ENCODE measurements at regions not wholly inside any gene's neighbourhood (a gene's known extent, or its start where the extent isn't known, plus 50 kb on each side); places are given as distances from the start of the nearest gene placed in this dataset.
A peak's percentile ranks its signal among the peaks of the same experiment; 100 is the strongest.

- no peak overlapping the region for H3K27ac Mint-ChIP-seq
- Histone ChIP-seq H3K9ac (ENCODE audit: extremely low read depth, low read length, poor library complexity, severe bottlenecking) (no peak overlapping the region), H3K27me3 (ENCODE audit: control insufficient read depth, insufficient read depth, low read length, poor library complexity, severe bottlenecking) (no peaks in the 10 kb centered on the region), H3K4me3 (ENCODE audit: low read length) (no peak overlapping the region), H3K4me1 (ENCODE audit: control insufficient read depth, insufficient read depth, low read length) (no peaks in the 10 kb centered on the region), H3K36me3 (ENCODE audit: control insufficient read depth, insufficient read depth, low read length) (no peaks in the 10 kb centered on the region), H3K27ac (ENCODE audit: low read depth, low read length) (no peak overlapping the region), H3K9me3 (ENCODE audit: control insufficient read depth, low read length) (no peaks in the 10 kb centered on the region)
- H3K4me1 Mint-ChIP-seq: no peaks in the 10 kb centered on the region
- H3K27me3 Mint-ChIP-seq (ENCODE audit: insufficient read depth): no peaks in the 10 kb centered on the region
- no peak for TF ChIP-seq CTCF (conservative IDR thresholded peaks at IDR 0.05)
- no peak for DNase-seq
- no peak overlapping the region for H3K4me3 Mint-ChIP-seq
- 61 to 79% methylated on average over 3 of the region's 3 CpGs for WGBS, 2 experiments (ENCODE audit: insufficient coverage in 1 of 2, insufficient read length in 1 of 2)
- H3K36me3 Mint-ChIP-seq (ENCODE audit: low read depth): no peaks in the 10 kb centered on the region
- peaks cover 1% of the 10 kb centered on the region for H3K9me3 Mint-ChIP-seq
Observed at GRCh38 chr9:88259001-88259400, 120.7 kb upstream of the SPATA31C2 start.

- TF ChIP-seq CTCF (conservative IDR thresholded peaks at IDR 0.05): no peak
- Histone ChIP-seq H3K4me1 (ENCODE audit: control insufficient read depth, insufficient read depth, low read length) (no peaks in the 10 kb centered on the region), H3K4me3 (ENCODE audit: low read length) (no peak overlapping the region), H3K9me3 (ENCODE audit: control insufficient read depth, low read length) (peaks cover 1% of the 10 kb centered on the region), H3K9ac (ENCODE audit: extremely low read depth, low read length, poor library complexity, severe bottlenecking) (no peak overlapping the region), H3K27me3 (ENCODE audit: control insufficient read depth, insufficient read depth, low read length, poor library complexity, severe bottlenecking) (no peaks in the 10 kb centered on the region), H3K27ac (ENCODE audit: low read depth, low read length) (peak overlapping the region; percentile 37), H3K36me3 (ENCODE audit: control insufficient read depth, insufficient read depth, low read length) (no peaks in the 10 kb centered on the region)
- 71 to 88% methylated on average over 9 to 11 of the region's 12 CpGs for WGBS, 2 experiments (ENCODE audit: insufficient coverage in 1 of 2, insufficient read length in 1 of 2)
- H3K27ac Mint-ChIP-seq: no peak overlapping the region
- H3K36me3 Mint-ChIP-seq (ENCODE audit: low read depth): no peaks in the 10 kb centered on the region
- H3K4me3 Mint-ChIP-seq: no peak overlapping the region
- no peaks in the 10 kb centered on the region for H3K27me3 Mint-ChIP-seq (ENCODE audit: insufficient read depth)
- H3K9me3 Mint-ChIP-seq: peaks cover 5% of the 10 kb centered on the region
- DNase-seq: no peak
- H3K4me1 Mint-ChIP-seq: no peaks in the 10 kb centered on the region
Observed at GRCh38 chr9:88258601-88259000, 120.3 kb upstream of the SPATA31C2 start.

GRCh38 chr9:88258024-88258423 is 119.7 kb upstream of the SPATA31C2 start:
- Histone ChIP-seq H3K36me3 (ENCODE audit: control insufficient read depth, insufficient read depth, low read length) (no peaks in the 10 kb centered on the region), H3K27me3 (ENCODE audit: control insufficient read depth, insufficient read depth, low read length, poor library complexity, severe bottlenecking) (no peaks in the 10 kb centered on the region), H3K4me3 (ENCODE audit: low read length) (no peak overlapping the region), H3K9ac (ENCODE audit: extremely low read depth, low read length, poor library complexity, severe bottlenecking) (no peak overlapping the region), H3K9me3 (ENCODE audit: control insufficient read depth, low read length) (peaks cover 7% of the 10 kb centered on the region), H3K4me1 (ENCODE audit: control insufficient read depth, insufficient read depth, low read length) (no peaks in the 10 kb centered on the region), H3K27ac (ENCODE audit: low read depth, low read length) (peak overlapping the region; percentile 37)
- H3K4me1 Mint-ChIP-seq: no peaks in the 10 kb centered on the region
- no peaks in the 10 kb centered on the region for H3K36me3 Mint-ChIP-seq (ENCODE audit: low read depth)
- WGBS, 2 experiments (ENCODE audit: insufficient coverage in 1 of 2, insufficient read length in 1 of 2): 89% methylated on average over 2 of the region's 2 CpGs; no CpG with 5 or more reads in 1 of the 2 experiments
- H3K27ac Mint-ChIP-seq: no peak overlapping the region
- H3K27me3 Mint-ChIP-seq (ENCODE audit: insufficient read depth): no peaks in the 10 kb centered on the region
- no peak overlapping the region for H3K4me3 Mint-ChIP-seq
- peaks cover 11% of the 10 kb centered on the region for H3K9me3 Mint-ChIP-seq
- no peak for TF ChIP-seq CTCF (conservative IDR thresholded peaks at IDR 0.05)
- no peak for DNase-seq

Data from endodermal cell (in vitro differentiated cells).